RCC 7860 (cell line): ENCODE measurements at regions not wholly inside any gene's neighbourhood (a gene's known extent, or its start where the extent isn't known, plus 50 kb on each side); places are given as distances from the start of the nearest gene placed in this dataset.
"Not testable (repeated sequence)": the region's sequence is repeated elsewhere in the genome, so short reads cannot be mapped to it uniquely, and the experiment has no call there.

ENCODE experiments used
- DNase-seq: peaks from one replicate; pipeline ENCODE4 v3.0.0-alpha.2; 2015; ENCODE audit warnings: low spot score
- FAIRE-seq: peaks from 2 replicates; lab custom pipeline; 2012; peaks lifted over from hg19 to GRCh38; lab: Jason Lieb, UNC

GRCh38 chr6:121748850-121749249 lies 313.4 kb downstream of the GJA1 start:
- FAIRE-seq (no peak), DNase-seq (no peak)

GRCh38 chr6:121755485-121755884 lies 320.0 kb downstream of the GJA1 start:
- FAIRE-seq (no peak), DNase-seq (no peak)

GRCh38 chr6:121756666-121757065 lies 321.2 kb downstream of the GJA1 start:
- DNase-seq (no peak), FAIRE-seq (no peak)

- no peak for DNase-seq
- FAIRE-seq, result no peak
These were observed 323.9 kb downstream of the GJA1 start for GRCh38 chr6:121759370-121759769.

- FAIRE-seq (no peak), DNase-seq (no peak)
These were observed 324.7 kb downstream of the GJA1 start for GRCh38 chr6:121760191-121760590.

- FAIRE-seq (no peak), DNase-seq (no peak)
These were observed 325.3 kb downstream of the GJA1 start for GRCh38 chr6:121760745-121761144.

- FAIRE-seq (no peak), DNase-seq (no peak)
These were observed 329.0 kb downstream of the GJA1 start for GRCh38 chr6:121764493-121764892.

GRCh38 chr6:121765060-121765459 lies 329.6 kb downstream of the GJA1 start:
- DNase-seq (no peak), FAIRE-seq (no peak)

GRCh38 chr6:121767211-121767610 lies 331.8 kb downstream of the GJA1 start:
- no peak for FAIRE-seq
- no peak for DNase-seq

- FAIRE-seq (no peak), DNase-seq (no peak)
These were observed 335.5 kb downstream of the GJA1 start for GRCh38 chr6:121770943-121771342.

GRCh38 chr6:121771937-121772720 lies 336.7 kb downstream of the GJA1 start:
- no peak for DNase-seq
- FAIRE-seq, result no peak

- FAIRE-seq (no peak), DNase-seq (no peak)
These were observed 340.6 kb downstream of the GJA1 start for GRCh38 chr6:121776054-121776453.

GRCh38 chr6:121780325-121781321 lies 345.2 kb downstream of the GJA1 start:
- FAIRE-seq (peak; percentile 89), DNase-seq (peak; percentile 73)

- no peak for DNase-seq
- FAIRE-seq, result no peak
These were observed 356.2 kb downstream of the GJA1 start for GRCh38 chr6:121791396-121792315.

GRCh38 chr6:121794630-121795029 lies 359.2 kb downstream of the GJA1 start:
- FAIRE-seq (peak; percentile 98), DNase-seq (peak; percentile 87)

GRCh38 chr6:121797598-121797997 lies 362.2 kb downstream of the GJA1 start:
- FAIRE-seq, DNase-seq: not testable (repeated sequence)

GRCh38 chr6:121798126-121798525 lies 362.7 kb downstream of the GJA1 start:
- DNase-seq (peak; percentile 10), FAIRE-seq (peak; percentile 82)

GRCh38 chr6:121799574-121799973 lies 364.1 kb downstream of the GJA1 start:
- no peak for DNase-seq
- FAIRE-seq, result no peak

- DNase-seq, result no peak
- no peak for FAIRE-seq
These were observed 364.6 kb downstream of the GJA1 start for GRCh38 chr6:121800047-121800446.

- no peak for FAIRE-seq
- DNase-seq, result no peak
These were observed 370.7 kb downstream of the GJA1 start for GRCh38 chr6:121806116-121806515.

- FAIRE-seq, result no peak
- DNase-seq, result no peak
These were observed 373.8 kb downstream of the GJA1 start for GRCh38 chr6:121809211-121809610.
